ENCODE measurements at regions not wholly inside any gene's neighbourhood (a gene's known extent, or its start where the extent isn't known, plus 50 kb on each side); places are given as distances from the start of the nearest gene placed in this dataset.

DNA sequence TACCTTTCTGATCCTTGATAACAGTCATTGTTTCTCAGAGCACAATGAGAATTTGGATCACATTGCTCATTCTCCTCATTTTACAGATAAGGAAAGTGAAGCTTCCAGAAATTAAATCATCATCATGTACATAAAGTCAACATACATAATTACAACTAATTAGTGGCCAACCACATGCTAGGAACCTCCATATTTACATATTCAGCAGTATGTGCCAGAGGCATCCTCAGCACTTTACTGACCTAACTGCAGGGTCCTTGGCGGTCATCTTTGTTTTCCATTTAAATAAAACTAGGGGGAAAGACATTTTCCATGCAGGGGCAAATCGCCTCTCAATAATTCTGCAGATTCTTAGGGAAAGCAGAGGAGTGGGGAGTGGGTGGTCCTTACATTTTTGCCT, 752.9 kb downstream of the KCNJ2 start:
- H4K5ac ChIP-seq (ENCODE audit: insufficient read length, low read depth, low read length): no peak overlapping the region
- no peaks in the 10 kb centered on the region; a peak in 1 of 7 replicates for H3K4me1 ChIP-seq (replicated peaks in 1 of 4; ENCODE audit: control insufficient read depth in 3 of 4, insufficient read depth in 4 of 4, low read length in 3 of 4)
- H2BK5ac ChIP-seq (ENCODE audit: low read depth, low read length): no peak overlapping the region
- no peak overlapping the region for H2AFZ ChIP-seq (ENCODE audit: low read length)
- H3K18ac ChIP-seq (ENCODE audit: extremely low read depth, low read length): no peak overlapping the region
- ChIA-PET CTCF (ENCODE audit: partially characterized antibody) (no interaction called here), POLR2A (ENCODE audit: partially characterized antibody) (no interaction called here)
- no peaks in the 10 kb centered on the region for H3K79me2 ChIP-seq (ENCODE audit: control insufficient read depth in 1 of 2, insufficient read depth in 2 of 2, low read length in 2 of 2)
- no peak overlapping the region for H3K4ac ChIP-seq (replicated peaks; ENCODE audit: insufficient read length, low read depth, low read length)
- no peaks in the 10 kb centered on the region for H3K79me1 ChIP-seq (ENCODE audit: low read depth, low read length)
- H3K9me3 ChIP-seq (ENCODE audit: insufficient read depth in 2 of 2, low read depth in 1 of 2, low read length in 1 of 2): peaks cover 4 to 7% of the 10 kb centered on the region in 2 experiments; a peak in 3 of 4 replicates
- H4K8ac ChIP-seq (ENCODE audit: extremely low read depth, insufficient read depth, low read length): no peak overlapping the region
- no peaks in the 10 kb centered on the region for H3K27me3 ChIP-seq (replicated peaks in 1 of 4; ENCODE audit: control insufficient read depth in 3 of 4, extremely low read depth in 1 of 4, insufficient read depth in 3 of 4, low read length in 3 of 4)
- H4K91ac ChIP-seq (replicated peaks; ENCODE audit: insufficient read length, low read length): no peak overlapping the region
- no peaks in the 10 kb centered on the region for H3K36me3 ChIP-seq (ENCODE audit: control insufficient read depth in 2 of 4, insufficient read depth in 4 of 4, low read length in 3 of 4)
- no peak overlapping the region for H2BK15ac ChIP-seq (ENCODE audit: low read length)
- H3K23me2 ChIP-seq (ENCODE audit: low read depth, low read length): no peaks in the 10 kb centered on the region
- WGBS, 2 experiments (ENCODE audit: extremely low coverage in 1 of 2, insufficient coverage in 1 of 2, insufficient read length in 1 of 2, insufficient replicate concordance in 2 of 2, low coverage in 1 of 2, low lambda C conversion rate in 2 of 2, missing lambda C conversion rate in 1 of 2): 86% methylated on average over 2 of the region's 2 CpGs; no CpG with 5 or more reads in 1 of the 2 experiments
- H2AK5ac ChIP-seq (ENCODE audit: low read depth, low read length): no peak overlapping the region
- H2BK120ac ChIP-seq (replicated peaks; ENCODE audit: low read depth, low read length): no peak overlapping the region
- no peak overlapping the region for H3K4me3 ChIP-seq (ENCODE audit: extremely low read depth in 1 of 4, insufficient read depth in 2 of 4, low read depth in 3 of 4, low read length in 4 of 4)
- no peak overlapping the region for H2BK12ac ChIP-seq (ENCODE audit: low read depth, low read length)
- FAIRE-seq (no peak), DNase-seq (ENCODE audit: low read depth in 1 of 2, low spot score in 2 of 2) (no peak)
- H3K4me2 ChIP-seq (ENCODE audit: insufficient read depth in 1 of 2, low read depth in 2 of 2, low read length in 2 of 2): no peak overlapping the region
- no peak overlapping the region for H3K23ac ChIP-seq (ENCODE audit: insufficient read length)
- no peak overlapping the region for H2BK20ac ChIP-seq (ENCODE audit: low read length)
- H3K56ac ChIP-seq (replicated peaks; ENCODE audit: insufficient read length, low read depth, low read length): no peak overlapping the region
- H3K27ac ChIP-seq (ENCODE audit: low read depth, low read length): no peak overlapping the region
- no peak overlapping the region for H3K14ac ChIP-seq (ENCODE audit: insufficient read length)
- no peak overlapping the region for H3K9ac ChIP-seq (replicated peaks in 1 of 4; ENCODE audit: extremely low read depth in 1 of 4, low read depth in 3 of 4, low read length in 3 of 4)
- no peaks in the 10 kb centered on the region for H4K20me1 ChIP-seq (replicated peaks in 1 of 2; ENCODE audit: control insufficient read depth in 1 of 2, insufficient read depth in 2 of 2, low read length in 2 of 2)
- TF ChIP-seq BACH1 (IDR thresholded peaks at IDR 0.05; ENCODE audit: low read length): no peak
- no peak for TF ChIP-seq NANOG (IDR thresholded peaks at IDR 0.05; ENCODE audit: insufficient read depth, low read depth, low read length, poor library complexity, severe bottlenecking)
- TF ChIP-seq RAD21 (IDR thresholded peaks at IDR 0.05 in 1 of 2, conservative IDR thresholded peaks at IDR 0.05 in 1 of 2; ENCODE audit: low read depth in 2 of 2, low read length in 2 of 2): no peak
- TF ChIP-seq GTF2F1 (IDR thresholded peaks at IDR 0.05; ENCODE audit: borderline replicate concordance, low read depth, low read length): no peak
- TF ChIP-seq, protein P1, sequence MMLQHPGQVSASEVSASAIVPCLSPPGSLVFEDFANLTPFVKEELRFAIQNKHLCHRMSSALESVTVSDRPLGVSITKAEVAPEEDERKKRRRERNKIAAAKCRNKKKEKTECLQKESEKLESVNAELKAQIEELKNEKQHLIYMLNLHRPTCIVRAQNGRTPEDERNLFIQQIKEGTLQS (IDR thresholded peaks at IDR 0.05; ENCODE audit: insufficient read depth, low read depth, low read length): no peak
- TF ChIP-seq, protein P2, sequence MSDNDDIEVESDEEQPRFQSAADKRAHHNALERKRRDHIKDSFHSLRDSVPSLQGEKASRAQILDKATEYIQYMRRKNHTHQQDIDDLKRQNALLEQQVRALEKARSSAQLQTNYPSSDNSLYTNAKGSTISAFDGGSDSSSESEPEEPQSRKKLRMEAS (IDR thresholded peaks at IDR 0.05): no peak
- TF ChIP-seq CHD1 (IDR thresholded peaks at IDR 0.05; ENCODE audit: low read depth, low read length): no peak
- TF ChIP-seq ZNF274 (IDR thresholded peaks at IDR 0.05; ENCODE audit: borderline replicate concordance, extremely low read depth, low read length): no peak
- no peak for TF ChIP-seq GABPA (IDR thresholded peaks at IDR 0.05; ENCODE audit: borderline replicate concordance, insufficient read depth, low read length)
- TF ChIP-seq POU5F1 (IDR thresholded peaks at IDR 0.05; ENCODE audit: low read depth, low read length): no peak
- TF ChIP-seq EZH2 (IDR thresholded peaks at IDR 0.05; ENCODE audit: low read depth, low read length, severe bottlenecking): no peak
- TF ChIP-seq CBX5 (IDR thresholded peaks at IDR 0.05; ENCODE audit: low read depth, low read length): no peak
- no peak for TF ChIP-seq SIN3A (conservative IDR thresholded peaks at IDR 0.05 in 1 of 2, IDR thresholded peaks at IDR 0.05 in 1 of 2; ENCODE audit: low read depth in 1 of 2, low read length in 2 of 2)
- no peak for TF ChIP-seq SP2 (IDR thresholded peaks at IDR 0.05; ENCODE audit: low read length)
